ENCODE measurements at regions not wholly inside any gene's neighbourhood (a gene's known extent, or its start where the extent isn't known, plus 50 kb on each side); places are given as distances from the start of the nearest gene placed in this dataset.

GRCh38 chr6:145194389-145194788 is 540.9 kb downstream of the EPM2A start:
- TF ChIP-seq CTCF (conservative IDR thresholded peaks at IDR 0.05; ENCODE audit: low read depth, low read length): no peak
- no peak for TF ChIP-seq EZH2 (IDR thresholded peaks at IDR 0.05; ENCODE audit: borderline replicate concordance, low read depth, low read length, poor library complexity, severe bottlenecking)
